HepG2 (cell line): ENCODE measurements at regions not wholly inside any gene's neighbourhood (a gene's known extent, or its start where the extent isn't known, plus 50 kb on each side); places are given as distances from the start of the nearest gene placed in this dataset.

Source experiments
- ATAC-seq: fragments of 200-7000 bp; cut with Tn5 transposase; 3 replicates; pipeline ENCODE4 v1.9.1; 2020; ENCODE audit warnings: mild to moderate bottlenecking, moderate library complexity
- BruUV-seq: library from RNA; stranded (reverse); fragments of 400-500 nt; replicated peaks from 2 replicates; lab custom pipeline; 2021; lab: Mats Ljungman, UMichigan
- CTCF ChIA-PET: fragments of 300-600 bp; formaldehyde crosslinking; extraction: SDS; loops from one replicate; lab custom pipeline; 2021; ENCODE audit warnings: low total read pairs, inconsistent platforms, low intra/inter-chr PET ratio; lab: Yijun Ruan, JAX
- POLR2A ChIA-PET: fragments of 350-600 bp; sonication (Branson Sonifier 250); formaldehyde crosslinking; loops from one replicate; lab custom pipeline; 2020; ENCODE audit warnings: antibody characterized with exemption, inconsistent platforms; lab: Yijun Ruan, JAX
- DNase-seq: peaks from one replicate; pipeline ENCODE4 v3.0.0-alpha.2; 2015; ENCODE audit warnings: low spot score
- FAIRE-seq: peaks from 3 replicates; lab custom pipeline; 2011; peaks lifted over from hg19 to GRCh38; lab: Jason Lieb, UNC
- H2AFZ ChIP-seq: one replicate; pipeline ENCODE4 v1.6.1; 2011; ENCODE audit warnings: low read length, inconsistent platforms
- H3K27ac ChIP-seq: fragments of 300-600 bp; 3 replicates; pipeline ENCODE4 v1.8.0; 2011; ENCODE audit warnings: mixed run types, mild to moderate bottlenecking, mixed read lengths, low read length, inconsistent platforms; ENCODE audit not compliant: insufficient read depth; ENCODE audit errors: extremely low read length
- H3K27me3 ChIP-seq, 2 experiments: fragments of 200-600 bp in 1 of 2; 2 replicates in 1 of 2; 3 replicates in 1 of 2; pipeline versions ENCODE4 v1.6.0 to v1.8.0; 2011; ENCODE audit warnings: low read length in 2 of 2, mild to moderate bottlenecking in 2 of 2, moderate library complexity in 2 of 2, inconsistent platforms in 1 of 2; ENCODE audit not compliant: insufficient read depth in 2 of 2, control insufficient read depth in 1 of 2
- H3K36me3 ChIP-seq, 2 experiments: fragments of 200-600 bp in 1 of 2; replicated peaks in 1 of 2; 2 replicates in 1 of 2; 3 replicates in 1 of 2; pipeline versions ENCODE4 v1.5.1 to v1.8.0; 2011; ENCODE audit warnings: low read length in 2 of 2, inconsistent platforms in 1 of 2; ENCODE audit not compliant: insufficient read depth in 2 of 2, control insufficient read depth in 1 of 2
- H3K4me1 ChIP-seq: 2 replicates; pipeline ENCODE4 v1.5.1; 2012; ENCODE audit warnings: low read length, inconsistent platforms; ENCODE audit not compliant: insufficient read depth
- H3K4me2 ChIP-seq: 2 replicates; pipeline ENCODE4 v1.6.0; 2011; ENCODE audit warnings: low read depth, low read length, inconsistent platforms
- H3K4me3 ChIP-seq, 3 experiments: fragments of 200-600 bp in 1 of 3; sonication (generic), shearing (Covaris generic) in 1 of 3; replicated peaks in 1 of 3; 2 replicates each; pipeline ENCODE4 v1.5.1; 2011 to 2016; ENCODE audit warnings: low read length in 3 of 3, inconsistent platforms in 2 of 3, low read depth in 2 of 3, mild to moderate bottlenecking in 2 of 3, control low read depth in 1 of 3, mixed read lengths in 1 of 3; ENCODE audit not compliant: insufficient read depth in 1 of 3
- H3K79me2 ChIP-seq: one replicate; pipeline ENCODE4 v1.6.1; 2011; ENCODE audit warnings: low read length, inconsistent platforms; ENCODE audit not compliant: insufficient read depth
- H3K9ac ChIP-seq: 2 replicates; pipeline ENCODE4 v1.6.0; 2011; ENCODE audit warnings: mild to moderate bottlenecking, low read depth, low read length, inconsistent platforms; ENCODE audit not compliant: insufficient read depth
- H3K9me3 ChIP-seq: 2 replicates; pipeline ENCODE4 v1.5.1; 2012; ENCODE audit warnings: mild to moderate bottlenecking, low read length
- H4K20me1 ChIP-seq: 2 replicates; pipeline ENCODE4 v1.6.0; 2011; ENCODE audit warnings: inconsistent platforms, mild to moderate bottlenecking, low read length, moderate library complexity; ENCODE audit not compliant: insufficient read depth
- ASH2L ChIP-seq: fragments of 300-600, 200-600 bp; sonication (generic); IDR thresholded peaks from 2 replicates; pipeline ENCODE4 v1.7.0; 2017; ENCODE audit warnings: low read depth, mild to moderate bottlenecking, moderate library complexity, mixed read lengths, low read length; ENCODE audit not compliant: insufficient read length
- FIP1L1 ChIP-seq: fragments of 200-400 bp; formaldehyde crosslinking; IDR thresholded peaks from 2 replicates; pipeline ENCODE4 v1.6.1; 2018; ENCODE audit warnings: low read depth, mild to moderate bottlenecking, low read length, moderate library complexity, borderline replicate concordance; ENCODE audit not compliant: insufficient read depth
- FOXO1 ChIP-seq: sonication (generic); formaldehyde crosslinking; IDR thresholded peaks from 2 replicates; pipeline ENCODE4 v1.4.0; 2020; ENCODE audit warnings: missing genetic modification reagents
- MAFK ChIP-seq, 2 experiments: IDR thresholded peaks in 1 of 2; conservative IDR thresholded peaks in 1 of 2; 2 replicates each; pipeline ENCODE4 v1.6.1; 2011; ENCODE audit warnings: improper control_type of control experiment in 2 of 2, low read length in 2 of 2
- MXD1 ChIP-seq: sonication (generic); formaldehyde crosslinking; IDR thresholded peaks from 2 replicates; pipeline ENCODE4 v1.4.0; 2020; ENCODE audit warnings: mild to moderate bottlenecking, missing genetic modification reagents
- NRL ChIP-seq: sonication (generic); formaldehyde crosslinking; IDR thresholded peaks from 2 replicates; pipeline ENCODE4 v1.5.0; 2020; ENCODE audit warnings: missing genetic modification reagents, mild to moderate bottlenecking, moderate library complexity, borderline replicate concordance
- REPIN1 ChIP-seq: sonication (generic); formaldehyde crosslinking; IDR thresholded peaks from 2 replicates; pipeline ENCODE4 v1.8.0; 2022; ENCODE audit warnings: missing genetic modification reagents, low read depth, mild to moderate bottlenecking, borderline replicate concordance
- TBX3 ChIP-seq: fragments of 450-650 bp; IDR thresholded peaks from 2 replicates; pipeline ENCODE4 v1.6.1; 2017; ENCODE audit warnings: antibody characterized with exemption, mild to moderate bottlenecking, inconsistent platforms, borderline replicate concordance
- ZNF614 ChIP-seq: IDR thresholded peaks from 2 replicates; pipeline ENCODE4 v1.6.1; 2018; ENCODE audit warnings: missing biosample characterization, missing genetic modification reagents, inconsistent platforms, borderline replicate concordance
- ZNF775 ChIP-seq: sonication (generic); formaldehyde crosslinking; IDR thresholded peaks from 2 replicates; pipeline ENCODE4 v1.4.0; 2020; ENCODE audit warnings: missing genetic modification reagents, mild to moderate bottlenecking, moderate library complexity, borderline replicate concordance
- ZSCAN22 ChIP-seq: sonication (generic); formaldehyde crosslinking; IDR thresholded peaks from 2 replicates; pipeline ENCODE4 v1.4.0; 2020; ENCODE audit warnings: mild to moderate bottlenecking, missing genetic modification reagents
- ZSCAN25 ChIP-seq: sonication (generic); formaldehyde crosslinking; IDR thresholded peaks from 2 replicates; pipeline ENCODE4 v1.8.0; 2022; ENCODE audit warnings: mild to moderate bottlenecking, missing genetic modification reagents
- WGBS: methylation state at CpG from one replicate; pipeline ENCODE4 v1.1.6; 2017; ENCODE audit warnings: low lambda C conversion rate; 5-methylcytosine and 5-hydroxymethylcytosine counted together
- in situ Hi-C: cut with HindIII; loops from 2 replicates; pipeline ENCODE4 v1.10.0; 2017; ENCODE audit warnings: low pct_unique_long_range_greater_than_20kb; ENCODE audit not compliant: extremely low pct_ligation_motif_present
- intact Hi-C: fragments of 100-400 bp; cut with micrococcal nuclease; formaldehyde crosslinking; loops from one replicate; pipeline ENCODE4 v1.10.0; 2022; ENCODE audit not compliant: unreplicated experiment
- TF ChIP-seq, protein P1 (sequence below): sonication (generic); formaldehyde crosslinking; IDR thresholded peaks from 2 replicates; pipeline ENCODE4 v1.5.1; 2020; ENCODE audit warnings: mild to moderate bottlenecking, moderate library complexity, missing genetic modification reagents

- TF ChIP-seq, protein P1, sequence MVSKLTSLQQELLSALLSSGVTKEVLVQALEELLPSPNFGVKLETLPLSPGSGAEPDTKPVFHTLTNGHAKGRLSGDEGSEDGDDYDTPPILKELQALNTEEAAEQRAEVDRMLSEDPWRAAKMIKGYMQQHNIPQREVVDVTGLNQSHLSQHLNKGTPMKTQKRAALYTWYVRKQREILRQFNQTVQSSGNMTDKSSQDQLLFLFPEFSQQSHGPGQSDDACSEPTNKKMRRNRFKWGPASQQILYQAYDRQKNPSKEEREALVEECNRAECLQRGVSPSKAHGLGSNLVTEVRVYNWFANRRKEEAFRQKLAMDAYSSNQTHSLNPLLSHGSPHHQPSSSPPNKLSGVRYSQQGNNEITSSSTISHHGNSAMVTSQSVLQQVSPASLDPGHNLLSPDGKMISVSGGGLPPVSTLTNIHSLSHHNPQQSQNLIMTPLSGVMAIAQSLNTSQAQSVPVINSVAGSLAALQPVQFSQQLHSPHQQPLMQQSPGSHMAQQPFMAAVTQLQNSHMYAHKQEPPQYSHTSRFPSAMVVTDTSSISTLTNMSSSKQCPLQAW, result no peak
- TF ChIP-seq REPIN1 (CRISPR knock-in tag) (no peak), TBX3 (no peak)
- TF ChIP-seq, all 625 proteins: peak for 2
Measured at GRCh38 chr2:209259767-209260166, 164.1 kb upstream of the MAP2 start (continued).

DNA sequence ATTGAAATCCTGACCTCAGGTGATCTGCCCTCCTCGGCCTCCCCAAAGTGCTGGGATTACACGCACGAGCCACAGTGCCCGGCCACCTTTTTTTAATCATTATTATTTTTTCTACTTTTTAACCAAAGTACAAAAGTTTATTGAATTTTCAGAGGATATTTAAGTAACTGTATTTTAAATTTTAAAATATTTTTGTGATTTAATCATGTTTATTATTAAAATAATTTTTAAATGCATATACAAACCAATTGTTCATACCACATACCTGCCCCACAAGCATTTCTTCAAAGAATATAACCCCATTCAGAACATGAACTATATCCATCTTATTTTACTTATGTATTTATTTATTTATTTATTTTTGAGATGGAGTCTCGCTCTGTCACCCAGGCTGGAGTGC is 163.6 kb upstream of the MAP2 start:
- no TSS peak for BruUV-seq
- no peak for ATAC-seq
- H3K36me3 ChIP-seq, result no peaks in the 10 kb centered on the region
- FAIRE-seq, result no peak
- POLR2A ChIA-PET, result no interaction called here
- H3K27me3 ChIP-seq, result no peaks in the 10 kb centered on the region
- TF ChIP-seq NRL (CRISPR knock-in tag), result no peak
- no peak for TF ChIP-seq MXD1 (CRISPR knock-in tag)
- no peak for TF ChIP-seq FIP1L1
- no peak for TF ChIP-seq FOXO1 (CRISPR knock-in tag)
- no peak for TF ChIP-seq ZNF775 (CRISPR knock-in tag)
- TF ChIP-seq ZSCAN22 (CRISPR knock-in tag), result no peak
- no peak for TF ChIP-seq MAFK (conservative IDR thresholded peaks at IDR 0.05 in 1 of 2, IDR thresholded peaks at IDR 0.05 in 1 of 2; ENCODE audit: low read length in 2 of 2)
- no peak for TF ChIP-seq ASH2L
- TF ChIP-seq ZNF614, result no peak
- no peak for TF ChIP-seq ZSCAN25 (CRISPR knock-in tag)
- DNase-seq, result no peak
- H4K20me1 ChIP-seq, result no peaks in the 10 kb centered on the region
- no peaks in the 10 kb centered on the region for H3K4me1 ChIP-seq
- intact Hi-C loops, result no loop called here
- CTCF ChIA-PET, result no interaction called here
- H2AFZ ChIP-seq, result no peak overlapping the region
- WGBS, result 74% methylated on average over 5 of the region's 5 CpGs
- H3K4me2 ChIP-seq, result no peak overlapping the region
- in situ Hi-C loops, result no loop called here
- H3K9ac ChIP-seq, result no peak overlapping the region
- no peak overlapping the region for H3K4me3 ChIP-seq
- H3K79me2 ChIP-seq, result no peaks in the 10 kb centered on the region
- no peak overlapping the region for H3K27ac ChIP-seq
- H3K9me3 ChIP-seq, result no peaks in the 10 kb centered on the region
